ENCODE measurements at regions not wholly inside any gene's neighbourhood (a gene's known extent, or its start where the extent isn't known, plus 50 kb on each side); places are given as distances from the start of the nearest gene placed in this dataset.

DNA sequence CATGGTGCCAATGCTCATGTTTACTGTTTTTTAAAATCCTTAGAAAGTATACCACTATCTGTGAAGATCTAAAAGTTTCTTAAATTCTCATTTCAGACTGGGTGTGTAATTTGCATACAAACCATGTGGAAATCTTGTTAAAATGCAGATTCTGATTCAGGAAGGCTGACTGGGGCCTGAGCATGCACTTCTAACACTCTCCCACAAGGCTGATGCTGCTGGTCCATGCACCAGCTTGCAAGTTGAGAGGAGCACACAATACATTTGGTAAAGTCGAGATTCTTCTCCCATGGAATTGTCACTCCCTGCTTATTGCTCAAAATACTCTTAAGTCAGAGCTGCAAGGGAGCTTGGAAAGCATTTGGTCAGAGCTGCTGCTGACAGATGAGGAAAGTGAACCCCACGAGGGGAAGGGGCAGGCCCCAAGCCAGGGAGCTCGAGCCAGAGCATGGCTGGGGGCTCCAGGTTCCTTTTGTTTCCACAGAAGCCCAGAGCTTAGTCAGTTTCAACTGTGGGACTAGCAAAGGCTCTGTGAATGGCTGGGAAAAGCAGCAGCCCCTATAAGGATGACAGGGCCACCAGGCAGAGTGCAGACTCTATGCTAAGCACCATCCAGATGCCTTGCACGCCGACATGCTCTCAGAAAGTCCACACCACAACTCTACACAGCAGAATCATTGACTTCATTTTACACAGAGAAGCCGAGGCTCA is 93.5 kb upstream of the HAND1 start:
- TF ChIP-seq TAF1 (IDR thresholded peaks at IDR 0.05; ENCODE audit: low read depth), result no peak
- TF ChIP-seq POLR2AphosphoS5 (IDR thresholded peaks at IDR 0.05), result no peak
- TF ChIP-seq SMC3 (conservative IDR thresholded peaks at IDR 0.05; ENCODE audit: poor library complexity), result no peak
- TF ChIP-seq RAD21 (conservative IDR thresholded peaks at IDR 0.05), result no peak
- TF ChIP-seq, protein P1, sequence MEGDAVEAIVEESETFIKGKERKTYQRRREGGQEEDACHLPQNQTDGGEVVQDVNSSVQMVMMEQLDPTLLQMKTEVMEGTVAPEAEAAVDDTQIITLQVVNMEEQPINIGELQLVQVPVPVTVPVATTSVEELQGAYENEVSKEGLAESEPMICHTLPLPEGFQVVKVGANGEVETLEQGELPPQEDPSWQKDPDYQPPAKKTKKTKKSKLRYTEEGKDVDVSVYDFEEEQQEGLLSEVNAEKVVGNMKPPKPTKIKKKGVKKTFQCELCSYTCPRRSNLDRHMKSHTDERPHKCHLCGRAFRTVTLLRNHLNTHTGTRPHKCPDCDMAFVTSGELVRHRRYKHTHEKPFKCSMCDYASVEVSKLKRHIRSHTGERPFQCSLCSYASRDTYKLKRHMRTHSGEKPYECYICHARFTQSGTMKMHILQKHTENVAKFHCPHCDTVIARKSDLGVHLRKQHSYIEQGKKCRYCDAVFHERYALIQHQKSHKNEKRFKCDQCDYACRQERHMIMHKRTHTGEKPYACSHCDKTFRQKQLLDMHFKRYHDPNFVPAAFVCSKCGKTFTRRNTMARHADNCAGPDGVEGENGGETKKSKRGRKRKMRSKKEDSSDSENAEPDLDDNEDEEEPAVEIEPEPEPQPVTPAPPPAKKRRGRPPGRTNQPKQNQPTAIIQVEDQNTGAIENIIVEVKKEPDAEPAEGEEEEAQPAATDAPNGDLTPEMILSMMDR (IDR thresholded peaks at IDR 0.05; ENCODE audit: poor library complexity, severe bottlenecking), result no peak
- TF ChIP-seq EZH2 (IDR thresholded peaks at IDR 0.05; ENCODE audit: borderline replicate concordance, insufficient read depth, low read length, poor library complexity, severe bottlenecking), result no peak
- no peak for TF ChIP-seq EP300 (conservative IDR thresholded peaks at IDR 0.05; ENCODE audit: poor library complexity, severe bottlenecking)
- TF ChIP-seq, protein P2, sequence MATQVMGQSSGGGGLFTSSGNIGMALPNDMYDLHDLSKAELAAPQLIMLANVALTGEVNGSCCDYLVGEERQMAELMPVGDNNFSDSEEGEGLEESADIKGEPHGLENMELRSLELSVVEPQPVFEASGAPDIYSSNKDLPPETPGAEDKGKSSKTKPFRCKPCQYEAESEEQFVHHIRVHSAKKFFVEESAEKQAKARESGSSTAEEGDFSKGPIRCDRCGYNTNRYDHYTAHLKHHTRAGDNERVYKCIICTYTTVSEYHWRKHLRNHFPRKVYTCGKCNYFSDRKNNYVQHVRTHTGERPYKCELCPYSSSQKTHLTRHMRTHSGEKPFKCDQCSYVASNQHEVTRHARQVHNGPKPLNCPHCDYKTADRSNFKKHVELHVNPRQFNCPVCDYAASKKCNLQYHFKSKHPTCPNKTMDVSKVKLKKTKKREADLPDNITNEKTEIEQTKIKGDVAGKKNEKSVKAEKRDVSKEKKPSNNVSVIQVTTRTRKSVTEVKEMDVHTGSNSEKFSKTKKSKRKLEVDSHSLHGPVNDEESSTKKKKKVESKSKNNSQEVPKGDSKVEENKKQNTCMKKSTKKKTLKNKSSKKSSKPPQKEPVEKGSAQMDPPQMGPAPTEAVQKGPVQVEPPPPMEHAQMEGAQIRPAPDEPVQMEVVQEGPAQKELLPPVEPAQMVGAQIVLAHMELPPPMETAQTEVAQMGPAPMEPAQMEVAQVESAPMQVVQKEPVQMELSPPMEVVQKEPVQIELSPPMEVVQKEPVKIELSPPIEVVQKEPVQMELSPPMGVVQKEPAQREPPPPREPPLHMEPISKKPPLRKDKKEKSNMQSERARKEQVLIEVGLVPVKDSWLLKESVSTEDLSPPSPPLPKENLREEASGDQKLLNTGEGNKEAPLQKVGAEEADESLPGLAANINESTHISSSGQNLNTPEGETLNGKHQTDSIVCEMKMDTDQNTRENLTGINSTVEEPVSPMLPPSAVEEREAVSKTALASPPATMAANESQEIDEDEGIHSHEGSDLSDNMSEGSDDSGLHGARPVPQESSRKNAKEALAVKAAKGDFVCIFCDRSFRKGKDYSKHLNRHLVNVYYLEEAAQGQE (IDR thresholded peaks at IDR 0.05; ENCODE audit: borderline replicate concordance), result no peak
- no peak for TF ChIP-seq MXI1 (conservative IDR thresholded peaks at IDR 0.05; ENCODE audit: poor library complexity, severe bottlenecking)
- H3K9ac ChIP-seq (ENCODE audit: low read length), result no peak overlapping the region
- no peaks in the 10 kb centered on the region for H3K36me3 ChIP-seq (ENCODE audit: insufficient read depth, low read length)

DNA sequence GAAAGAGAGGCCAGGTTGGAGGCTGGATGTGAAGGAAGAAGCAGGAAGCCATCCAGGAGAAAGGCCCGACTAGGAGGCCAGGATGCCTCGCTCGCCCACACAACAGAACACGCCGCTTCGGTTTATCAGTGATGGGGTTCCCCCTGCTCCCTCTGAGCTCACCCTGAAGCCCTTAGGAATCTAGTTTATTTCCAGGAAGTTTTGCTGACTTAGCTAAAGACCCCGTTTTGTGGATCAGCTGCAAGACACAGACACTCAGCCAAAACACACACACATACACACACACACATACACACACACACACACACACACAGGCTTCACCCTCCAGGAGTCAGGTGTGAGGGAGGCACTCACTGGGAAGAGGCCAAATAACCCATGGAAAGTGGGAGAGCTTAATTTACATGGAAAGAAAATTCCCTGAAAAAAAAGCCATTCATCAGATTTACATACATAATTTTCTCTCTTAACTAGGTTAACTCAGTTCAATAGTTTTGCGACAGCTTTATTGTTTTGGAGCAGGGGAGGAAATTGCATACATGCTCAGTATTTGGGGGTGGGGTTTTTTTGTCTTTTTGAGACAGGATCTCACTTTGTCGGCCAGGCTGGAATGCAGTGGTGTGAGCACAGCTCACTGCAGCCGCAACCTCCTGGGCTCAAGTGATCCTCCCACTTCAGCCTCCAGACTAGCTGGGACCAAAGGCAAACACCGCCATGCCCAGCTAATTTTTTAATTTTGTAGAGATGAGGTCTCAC is 92.7 kb upstream of the HAND1 start:
- Histone ChIP-seq H3K9me3 (ENCODE audit: low read length) (no peaks in the 10 kb centered on the region), H3K9ac (ENCODE audit: low read length) (no peak overlapping the region), H2AFZ (ENCODE audit: low read depth, low read length) (no peak overlapping the region), H3K36me3 (ENCODE audit: insufficient read depth, low read length) (no peaks in the 10 kb centered on the region), H3F3A (ENCODE audit: insufficient read depth, low read length, poor library complexity, severe bottlenecking) (no peaks in the 10 kb centered on the region), H3K79me2 (replicated peaks; ENCODE audit: insufficient read depth, low read length) (no peaks in the 10 kb centered on the region), H3K4me3 (ENCODE audit: low read length) (no peak overlapping the region), H3K27ac (ENCODE audit: low read length) (no peak overlapping the region), H3K27me3 (ENCODE audit: insufficient read depth, low read depth, low read length) (no peaks in the 10 kb centered on the region), H3K4me2 (ENCODE audit: low read length) (no peak overlapping the region), H4K20me1 (ENCODE audit: insufficient read depth) (no peaks in the 10 kb centered on the region), H3K9me2 (ENCODE audit: insufficient read depth, low read length) (no peaks in the 10 kb centered on the region)
- TF ChIP-seq SMC3 (conservative IDR thresholded peaks at IDR 0.05; ENCODE audit: poor library complexity), result no peak
- TF ChIP-seq, protein P2 (IDR thresholded peaks at IDR 0.05; ENCODE audit: borderline replicate concordance), result no peak

More for the DNA sequence above, 93.5 kb upstream of the HAND1 start:
- Histone ChIP-seq H3K27ac (ENCODE audit: low read length) (no peak overlapping the region), H3K79me2 (replicated peaks; ENCODE audit: insufficient read depth, low read length) (no peaks in the 10 kb centered on the region), H3K4me3 (ENCODE audit: low read length) (no peak overlapping the region), H4K20me1 (ENCODE audit: insufficient read depth) (no peaks in the 10 kb centered on the region), H3F3A (ENCODE audit: insufficient read depth, low read length, poor library complexity, severe bottlenecking) (no peaks in the 10 kb centered on the region), H2AFZ (ENCODE audit: low read depth, low read length) (no peak overlapping the region), H3K27me3 (ENCODE audit: insufficient read depth, low read depth, low read length) (no peaks in the 10 kb centered on the region), H3K9me3 (ENCODE audit: low read length) (no peaks in the 10 kb centered on the region), H3K9me2 (ENCODE audit: insufficient read depth, low read length) (no peaks in the 10 kb centered on the region), H3K4me2 (ENCODE audit: low read length) (no peak overlapping the region)
